ENCODE measurements at regions not wholly inside any gene's neighbourhood (a gene's known extent, or its start where the extent isn't known, plus 50 kb on each side); places are given as distances from the start of the nearest gene placed in this dataset.

DNA sequence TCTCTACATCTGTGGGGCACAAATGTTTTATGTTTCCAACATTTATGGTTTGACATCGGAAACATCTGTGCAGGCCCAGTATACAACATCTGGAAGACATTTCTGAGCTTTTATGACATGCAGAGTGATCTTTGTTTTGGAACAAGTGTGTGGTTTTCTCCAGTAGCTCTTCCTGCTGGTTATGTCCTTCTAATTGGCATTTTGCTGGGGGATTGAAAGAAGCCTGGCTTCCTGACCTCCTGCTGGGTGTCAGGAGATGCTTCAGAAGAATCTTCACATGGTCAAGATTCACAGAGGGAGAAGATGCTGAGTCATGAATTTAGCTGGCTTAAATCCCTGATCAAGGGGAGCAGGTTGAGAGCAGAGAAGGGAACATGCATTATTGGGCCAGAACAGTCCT, 279.5 kb upstream of the MYOCD start:
- TF ChIP-seq EZH2 (IDR thresholded peaks at IDR 0.05) = no peak
- TF ChIP-seq POLR2AphosphoS5 (IDR thresholded peaks at IDR 0.05; ENCODE audit: borderline replicate concordance, low read depth, low read length) = no peak
